HT1080 (cell line): ENCODE measurements at regions not wholly inside any gene's neighbourhood (a gene's known extent, or its start where the extent isn't known, plus 50 kb on each side); places are given as distances from the start of the nearest gene placed in this dataset.
A peak's percentile ranks its signal among the peaks of the same experiment; 100 is the strongest.

Experiments used
- DNase-seq: peaks from one replicate; pipeline ENCODE4 v3.0.0-alpha.2; 2015; ENCODE audit warnings: low read depth

DNA sequence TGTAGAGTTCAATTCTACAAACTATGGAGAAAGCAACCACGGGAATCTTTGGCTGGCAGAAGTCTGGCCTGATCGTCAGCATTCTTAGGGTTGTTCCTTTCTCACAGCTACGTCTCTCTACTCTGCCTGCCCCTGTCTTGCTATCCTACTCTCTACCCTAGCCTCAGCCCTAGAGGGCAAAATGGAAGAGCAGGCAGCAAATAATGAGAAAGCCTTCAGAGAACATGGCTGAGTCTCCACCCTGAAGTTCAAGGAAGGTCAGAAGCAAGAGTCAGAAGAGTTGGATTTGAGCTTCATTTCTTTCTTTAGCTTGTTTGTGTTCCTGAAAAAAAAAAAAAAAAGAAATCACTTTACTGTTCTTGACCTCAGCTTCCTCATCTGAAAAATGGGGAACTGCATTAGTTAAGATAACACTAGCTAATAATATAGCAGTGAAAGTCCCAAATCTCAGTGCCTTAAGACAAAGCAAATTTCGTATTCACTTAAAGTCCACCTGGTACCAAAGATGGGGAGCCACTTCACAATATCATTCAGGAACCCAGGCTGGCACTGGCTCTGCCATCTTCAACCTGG, 50.2 kb upstream of the CCND2 start:
- no peak for DNase-seq

DNA sequence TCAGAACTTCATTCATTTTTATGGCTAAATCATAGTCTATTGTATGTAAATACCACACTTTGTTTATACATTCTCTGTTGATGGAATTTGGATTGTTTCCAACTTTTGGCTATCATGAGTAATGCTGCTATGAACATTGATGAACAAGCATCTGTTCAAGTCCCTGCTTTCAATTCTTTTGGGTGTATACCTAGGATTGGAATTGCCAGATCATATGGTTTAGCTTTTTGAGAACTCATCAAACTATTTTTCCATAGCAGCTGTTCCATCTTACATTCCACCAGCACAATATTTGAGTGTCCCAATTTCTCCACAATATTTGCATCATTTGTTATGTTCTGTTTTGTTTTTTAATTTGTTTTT, 52.3 kb upstream of the CCND2 start:
- no peak for DNase-seq

DNA sequence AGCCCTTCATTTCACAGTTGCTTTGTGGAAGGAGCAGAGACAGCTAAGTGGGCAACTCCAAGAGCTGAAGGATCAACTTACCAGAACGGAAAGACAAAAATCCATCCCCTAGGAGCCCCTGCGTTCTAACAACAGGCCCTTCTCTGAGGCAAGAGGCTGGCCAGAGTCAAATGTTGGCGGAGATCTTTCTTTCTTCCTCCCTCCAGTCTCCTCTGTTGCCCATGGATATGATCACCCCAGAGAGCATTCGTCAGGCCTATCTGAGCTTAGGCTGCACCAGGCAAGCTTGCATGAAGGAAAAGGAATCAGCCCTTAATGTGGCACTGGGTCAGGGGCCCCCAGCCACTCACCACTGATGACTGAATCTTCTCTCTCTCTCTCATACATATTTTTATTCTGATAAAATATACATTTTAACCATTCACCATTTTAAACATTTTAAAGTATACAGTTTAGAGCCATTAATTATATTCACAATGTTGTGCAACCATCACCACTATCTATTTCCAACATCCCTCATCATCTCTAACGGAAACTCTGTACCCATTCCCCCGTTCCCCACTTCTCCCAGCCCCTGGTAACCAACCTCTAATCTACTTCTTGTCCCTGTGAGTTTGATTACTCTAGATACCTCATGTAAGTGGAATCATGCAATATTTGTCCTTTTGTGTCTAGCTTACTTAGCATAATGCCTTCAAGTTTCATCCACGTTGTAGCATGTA, 52.9 kb upstream of the CCND2 start:
- no peak for DNase-seq

DNA sequence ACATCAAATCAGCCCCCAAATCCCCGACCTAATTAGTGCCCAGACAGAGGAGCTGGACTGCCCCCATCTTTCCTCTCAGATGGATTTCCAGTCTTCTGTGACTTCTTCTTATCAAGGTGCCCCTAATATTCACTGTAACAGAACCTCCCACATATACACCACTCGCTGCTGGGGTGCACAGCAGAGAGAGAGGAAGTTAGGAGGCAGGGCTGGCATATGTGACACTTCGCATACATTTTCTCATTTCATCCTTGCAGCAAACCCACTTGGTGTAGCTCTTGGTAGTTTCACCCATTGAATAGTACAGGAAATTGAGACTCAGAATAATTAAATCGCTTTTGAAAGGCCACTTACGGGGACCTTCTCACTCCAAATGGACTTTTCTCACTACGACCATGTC, 56.5 kb upstream of the CCND2 start:
- no peak for DNase-seq

DNA sequence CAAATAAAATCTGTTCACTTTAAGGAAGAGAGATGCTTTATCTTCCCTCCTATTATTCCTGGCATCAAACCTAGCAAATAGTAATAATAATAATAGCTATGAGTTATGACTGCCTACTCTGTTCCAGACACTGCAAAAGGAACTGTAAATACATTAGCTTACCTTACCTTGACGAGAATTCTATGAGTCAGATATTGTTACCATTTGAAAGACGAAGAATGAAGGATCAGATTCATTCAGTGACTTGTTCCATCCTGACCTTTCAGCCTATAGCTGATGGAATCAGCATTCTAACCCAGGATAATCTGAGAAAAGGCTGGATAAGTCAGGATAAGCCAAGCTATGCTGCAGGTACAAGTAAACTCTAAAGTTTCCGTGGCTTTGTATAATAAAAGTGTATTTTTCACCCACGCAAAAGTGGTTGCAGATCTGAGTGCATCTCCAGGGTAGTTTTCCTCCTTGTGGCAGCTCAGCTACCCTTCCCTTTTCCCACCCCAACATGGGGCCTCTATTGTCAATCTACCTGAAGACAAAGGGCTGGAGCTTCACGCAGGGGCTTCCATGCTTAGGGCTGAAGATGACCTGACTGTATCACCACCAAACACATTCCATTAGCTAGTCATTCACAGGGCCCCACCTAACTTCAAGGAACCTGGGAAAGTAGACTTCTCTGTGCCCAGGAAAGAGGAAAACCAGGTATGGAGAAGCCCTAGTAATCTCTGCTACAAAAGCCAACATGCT, 57.2 kb upstream of the CCND2 start:
- DNase-seq = no peak

DNA sequence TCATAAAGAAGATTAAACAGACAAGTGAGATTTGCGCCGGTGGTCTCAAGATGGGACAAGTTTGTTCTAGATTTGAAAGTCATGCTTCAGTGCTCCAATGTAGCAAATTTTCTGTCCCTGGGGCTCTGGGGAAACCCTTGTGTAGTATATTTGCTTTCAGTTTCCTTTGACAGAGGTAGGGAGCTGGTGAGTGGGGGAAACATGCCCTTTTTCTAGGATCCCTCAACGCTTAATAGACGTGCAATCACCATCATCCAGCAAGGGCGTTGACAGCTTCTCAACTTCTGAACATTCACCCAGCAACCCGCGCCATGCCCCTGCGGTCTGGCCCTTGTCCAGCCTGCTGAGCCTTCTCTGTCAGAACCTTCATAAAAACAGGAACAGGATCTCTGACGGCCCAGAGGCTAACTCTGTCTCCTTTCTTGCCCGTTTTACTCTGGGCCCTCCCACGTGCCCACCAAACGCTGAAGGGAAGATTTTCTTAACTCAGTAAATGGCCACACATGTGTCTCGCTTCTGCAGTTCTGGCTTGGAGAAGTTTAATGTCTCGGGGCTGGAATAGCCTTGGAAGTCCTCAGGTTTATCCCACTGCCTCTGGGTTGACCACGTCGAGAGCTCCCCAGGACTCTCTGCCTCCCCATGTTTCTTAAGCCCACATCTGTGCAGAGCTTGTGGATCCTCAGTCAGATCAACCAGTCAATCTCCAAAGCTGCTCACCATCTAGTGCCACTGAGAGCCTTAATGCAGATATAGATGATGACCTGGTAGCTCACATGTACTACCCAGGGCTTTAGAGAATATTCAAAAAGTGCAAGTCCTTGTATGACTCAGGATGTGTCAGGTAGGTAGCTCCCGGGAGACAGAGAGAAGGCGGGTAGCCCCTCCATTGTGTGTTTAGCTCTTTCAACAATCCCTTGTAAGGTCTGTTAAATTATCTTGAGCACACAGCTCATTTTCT, 58.1 kb upstream of the CCND2 start:
- DNase-seq = peak; percentile 39

DNA sequence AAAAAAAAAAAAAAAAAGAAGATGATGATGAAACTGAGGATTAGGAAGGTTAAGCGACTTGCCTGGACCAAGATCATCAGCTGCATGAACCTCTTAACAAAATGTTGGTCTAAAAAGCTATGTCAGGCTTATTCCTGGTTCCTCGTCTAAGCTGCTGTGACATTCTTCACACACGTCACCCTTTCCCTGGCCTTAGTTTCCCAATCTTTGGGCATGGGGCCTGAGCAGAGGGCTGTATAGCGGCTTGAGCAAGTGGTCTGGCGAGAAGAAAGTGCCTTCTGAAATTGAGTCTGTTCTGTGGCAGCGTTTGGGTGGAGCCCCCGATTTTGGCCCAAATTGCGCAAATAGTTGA, 58.7 kb upstream of the CCND2 start:
- DNase-seq = no peak

DNA sequence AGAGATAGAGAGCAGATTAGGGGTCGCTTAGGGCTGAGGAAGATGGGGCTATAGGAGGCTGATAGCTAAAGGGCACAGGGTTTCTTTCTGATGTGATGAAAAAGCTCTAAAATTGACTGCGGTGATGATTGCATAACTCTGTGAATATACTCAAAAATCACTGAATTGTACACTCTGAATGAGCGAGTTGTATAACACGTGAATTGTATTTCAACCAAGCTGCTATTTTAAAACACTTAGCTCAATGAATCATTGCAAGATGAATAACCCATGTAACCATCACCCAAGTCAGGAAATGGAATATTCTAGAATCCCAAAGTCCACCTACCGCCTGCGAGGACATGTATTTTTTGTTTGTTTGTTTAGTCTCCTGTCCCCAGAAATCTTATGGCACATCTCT, 60.1 kb upstream of the CCND2 start:
- DNase-seq = no peak

DNA sequence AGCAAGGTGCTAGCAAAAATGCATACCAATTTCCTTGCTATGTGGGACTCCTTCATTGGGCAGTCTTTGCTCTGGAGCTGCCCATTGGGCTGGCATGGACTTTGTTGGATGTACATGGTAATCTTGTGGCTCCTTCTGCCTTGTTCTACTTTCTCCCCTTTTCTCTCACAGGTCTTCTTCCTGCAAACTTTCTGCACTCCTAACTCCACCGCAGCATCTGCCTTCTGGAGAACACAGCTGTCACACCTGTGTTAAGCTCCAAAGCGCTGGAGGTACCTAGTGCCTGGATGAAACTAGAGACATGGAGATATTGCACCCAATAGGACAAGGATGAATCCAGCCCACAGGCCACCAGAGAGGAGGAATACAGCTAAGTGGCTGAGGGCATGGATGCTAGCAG, 60.7 kb upstream of the CCND2 start:
- no peak for DNase-seq

DNA sequence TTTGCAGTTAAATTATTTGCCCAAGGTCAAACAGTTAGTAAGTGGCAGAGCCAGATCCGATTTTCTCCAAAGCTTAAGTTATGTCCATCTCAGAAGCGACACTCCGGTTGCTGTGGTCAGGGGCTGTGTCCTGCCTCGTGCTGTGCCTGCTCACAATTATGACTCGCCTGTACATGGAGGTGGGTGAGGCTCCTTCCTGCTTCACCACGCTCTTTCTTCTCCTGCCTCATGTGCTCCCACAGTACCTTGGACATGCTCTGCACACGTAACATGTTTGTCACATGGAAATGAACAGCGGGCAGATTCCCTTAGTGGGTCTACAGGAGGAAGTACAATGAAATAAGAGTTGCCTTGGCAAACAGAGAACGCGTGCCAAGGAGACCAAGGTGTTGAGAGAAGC, 62.2 kb upstream of the CCND2 start:
- no peak for DNase-seq

DNA sequence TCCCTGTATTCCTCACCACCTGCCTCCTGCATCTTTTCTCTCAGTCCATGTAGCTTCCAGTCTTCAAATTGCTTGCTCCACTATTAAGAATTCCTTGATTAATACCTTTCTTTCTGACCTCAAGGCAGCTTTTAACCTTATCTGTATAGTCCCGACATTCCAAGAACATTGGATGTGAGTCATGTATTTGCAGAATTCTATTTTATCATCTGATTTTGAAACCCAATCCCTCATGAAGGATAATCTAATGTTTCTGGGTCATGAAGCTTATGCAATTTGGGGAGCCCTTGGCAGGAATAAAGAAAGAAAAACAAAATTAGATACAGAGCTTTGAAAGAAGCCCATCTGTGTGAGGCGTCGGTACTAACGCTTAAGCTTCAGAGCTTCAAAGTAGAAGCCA, 63.4 kb upstream of the CCND2 start:
- no peak for DNase-seq

DNA sequence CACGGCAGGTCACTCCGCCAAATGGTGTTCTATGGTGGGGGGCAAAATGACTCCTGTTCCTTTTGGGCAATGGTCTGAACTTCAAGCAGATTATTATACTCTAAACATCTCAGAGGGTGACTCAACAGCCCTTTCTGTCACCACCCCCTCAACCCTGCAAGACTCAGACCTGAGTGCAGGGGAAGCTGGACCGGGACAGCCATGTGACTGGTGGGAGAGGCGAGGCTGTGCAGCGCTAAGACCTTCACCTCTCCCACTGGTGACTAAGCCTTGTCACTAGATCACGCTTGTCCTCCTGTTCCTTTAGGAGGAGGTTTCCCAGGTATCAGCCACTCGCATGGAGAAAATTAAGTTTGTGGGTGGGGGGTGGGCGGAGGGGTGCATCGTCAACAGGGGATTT, 67.1 kb upstream of the CCND2 start:
- DNase-seq = no peak

DNA sequence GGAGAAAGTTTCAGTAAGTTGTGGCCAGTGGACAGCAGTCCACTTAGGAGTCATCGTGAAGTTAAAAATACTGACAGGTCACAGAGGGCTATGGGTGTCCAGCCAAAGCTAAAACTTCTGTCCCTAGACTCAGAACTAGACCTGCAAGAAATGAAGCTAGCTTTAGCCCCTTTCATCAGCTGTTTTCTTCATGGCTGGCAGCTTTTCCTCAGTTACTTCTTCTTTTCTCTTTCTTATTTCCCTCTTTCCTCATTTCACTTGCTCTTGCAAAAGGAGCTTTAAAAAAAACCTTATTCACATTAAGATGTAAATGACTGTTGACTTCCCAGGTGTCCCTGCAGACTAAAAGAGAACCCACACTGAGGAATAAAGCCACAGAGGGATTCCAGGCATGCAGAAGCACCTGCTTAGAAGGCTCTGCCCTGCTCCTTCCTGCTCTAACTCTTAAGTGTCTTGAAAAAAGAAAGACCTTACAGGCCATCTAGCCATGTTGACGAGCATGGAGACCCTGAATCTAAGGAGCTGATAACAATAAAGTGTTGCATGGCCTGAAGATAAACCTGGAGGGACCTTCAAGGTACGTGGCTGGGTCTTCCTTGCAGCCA, 69.7 kb upstream of the CCND2 start:
- DNase-seq = no peak

DNA sequence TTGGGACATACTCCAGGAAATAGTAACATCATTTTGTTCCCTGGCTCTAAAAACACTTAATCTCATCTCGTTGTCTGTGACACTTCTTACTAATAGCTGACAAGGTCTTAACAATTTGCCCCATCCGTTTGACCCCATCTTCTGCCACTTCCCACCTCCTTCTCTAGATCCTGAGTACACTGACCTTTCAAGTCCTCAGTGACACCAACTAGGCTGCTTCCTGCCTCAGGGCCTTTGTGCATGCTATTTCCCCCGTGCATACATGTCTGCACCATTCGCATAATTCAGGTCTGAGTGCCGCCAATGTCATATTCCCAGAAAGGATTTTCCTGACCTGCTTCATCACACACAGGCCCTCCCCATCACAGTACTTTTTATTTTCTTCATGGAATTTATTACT, 70.6 kb upstream of the CCND2 start:
- no peak for DNase-seq

DNA sequence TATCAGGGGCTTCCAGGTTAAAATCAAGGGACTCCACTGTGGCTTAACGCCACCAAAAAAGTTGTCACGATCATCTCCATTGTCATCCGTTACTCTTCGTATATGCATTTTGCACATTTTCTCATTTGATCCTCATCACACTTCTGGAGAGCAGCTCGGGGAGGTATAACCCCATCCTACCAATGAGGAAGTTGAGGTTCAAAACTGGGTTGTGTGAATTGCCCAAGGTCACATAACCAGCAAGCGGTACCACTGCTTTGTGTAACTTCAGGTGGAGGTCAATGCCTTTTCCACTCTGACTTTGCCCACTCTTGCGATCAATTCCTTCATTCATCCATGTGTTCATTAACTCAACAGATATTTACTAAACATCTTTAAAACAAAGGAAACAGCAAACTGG, 71.1 kb upstream of the CCND2 start:
- DNase-seq = no peak

DNA sequence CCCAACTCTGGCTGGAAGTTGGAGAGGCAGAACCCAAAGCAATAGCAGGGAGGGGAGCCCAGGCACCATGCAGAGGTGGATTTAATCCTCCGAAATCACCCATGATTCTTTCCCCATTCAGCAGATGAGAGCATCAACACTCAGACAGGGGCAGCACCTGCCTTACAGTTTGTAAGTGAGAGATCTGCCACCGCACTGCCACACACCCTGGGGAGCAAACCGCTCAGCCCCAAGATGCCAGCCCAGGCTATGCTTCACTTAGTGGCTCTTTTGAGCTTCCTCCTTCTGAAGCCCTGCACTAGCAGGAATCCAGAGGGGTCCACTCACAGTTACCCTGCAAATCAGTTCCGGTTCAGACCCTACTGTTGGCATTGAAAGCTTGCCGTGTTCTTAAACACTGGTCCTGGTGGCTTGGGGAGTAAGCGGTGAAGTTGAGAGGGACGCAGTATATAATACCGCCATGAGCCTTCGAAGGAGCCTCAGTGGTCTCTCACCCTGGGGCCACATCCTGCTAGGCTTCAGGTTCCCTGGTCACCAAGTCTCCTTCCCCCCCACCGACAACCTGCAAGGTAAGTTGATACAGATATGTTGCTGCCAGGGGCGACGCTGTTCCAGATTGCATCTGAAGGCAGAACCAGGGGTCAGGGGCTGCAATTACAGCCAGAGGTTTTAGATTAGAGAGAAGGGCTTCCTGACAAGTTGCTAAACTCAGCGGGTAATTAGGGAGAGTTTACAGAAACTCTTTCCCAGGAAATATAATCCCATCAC, 72.0 kb upstream of the CCND2 start:
- no peak for DNase-seq

DNA sequence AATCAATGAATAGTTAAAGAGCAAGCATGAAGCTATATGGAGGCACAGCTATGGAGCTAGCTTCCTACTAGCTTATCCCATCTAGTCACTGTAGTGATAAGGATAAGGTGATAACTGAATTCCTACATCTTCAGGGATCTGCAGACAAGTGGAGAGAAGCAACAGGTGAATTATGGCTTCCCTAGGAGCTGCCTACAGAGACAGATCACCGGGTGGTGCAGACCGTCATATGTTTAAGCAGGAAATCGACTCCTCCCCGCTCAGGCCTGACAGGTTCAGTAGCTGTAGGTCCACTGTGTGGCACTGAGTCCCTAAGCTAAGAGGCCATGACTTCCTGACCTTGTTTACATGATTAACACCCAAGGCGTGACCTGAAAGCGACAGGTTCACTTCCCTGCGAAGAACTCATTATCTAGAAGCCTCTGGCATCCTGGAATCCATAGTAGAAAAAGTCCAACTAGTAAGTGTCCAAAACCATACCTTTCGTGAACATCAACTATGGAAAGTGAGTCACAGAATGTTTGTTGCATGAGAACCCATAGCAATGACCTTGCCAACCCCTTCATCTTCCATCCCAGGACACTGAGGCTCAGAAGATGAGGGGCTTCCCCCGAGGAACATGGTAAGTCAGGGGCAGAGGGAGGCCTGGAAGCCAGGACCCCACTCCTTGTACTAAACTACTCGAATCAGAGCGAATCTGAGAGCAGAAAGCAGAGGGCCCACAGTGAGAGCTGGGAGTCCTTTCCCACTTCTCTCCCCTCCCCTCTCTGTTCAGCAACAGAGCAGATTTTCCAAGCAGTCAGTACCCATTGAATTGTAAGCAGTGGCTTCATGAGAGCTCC, 75.4 kb upstream of the CCND2 start:
- no peak for DNase-seq

DNA sequence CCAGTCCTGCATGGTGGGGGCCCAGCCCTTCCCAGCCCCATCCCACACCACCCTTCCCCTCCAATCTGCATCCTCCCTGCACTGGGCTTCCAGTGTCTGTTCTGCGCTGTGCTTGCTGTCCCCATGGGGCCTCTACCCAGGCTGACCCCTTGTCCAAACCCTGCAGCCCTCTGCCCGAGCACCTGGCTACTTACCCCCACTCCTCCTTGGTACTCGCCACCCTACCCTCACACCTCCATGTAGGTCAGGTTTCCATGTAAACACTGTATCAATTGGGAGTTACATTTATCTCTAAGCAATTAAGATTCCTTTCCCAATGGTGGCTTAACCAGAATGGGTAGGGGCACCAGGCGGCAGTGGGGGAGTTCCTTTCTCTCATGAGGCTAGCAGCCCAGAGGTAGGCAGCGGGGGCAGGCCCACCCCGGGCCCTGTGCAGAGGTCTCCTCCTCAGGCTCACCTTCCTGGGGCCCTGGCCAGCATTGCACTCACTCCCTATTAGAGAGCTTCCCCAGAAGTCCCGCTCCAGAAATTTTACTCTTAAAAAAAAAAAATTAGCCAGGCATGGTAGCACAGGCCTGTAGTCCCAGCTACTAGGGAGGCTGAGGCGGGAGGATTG, 76.6 kb upstream of the CCND2 start:
- no peak for DNase-seq

DNA sequence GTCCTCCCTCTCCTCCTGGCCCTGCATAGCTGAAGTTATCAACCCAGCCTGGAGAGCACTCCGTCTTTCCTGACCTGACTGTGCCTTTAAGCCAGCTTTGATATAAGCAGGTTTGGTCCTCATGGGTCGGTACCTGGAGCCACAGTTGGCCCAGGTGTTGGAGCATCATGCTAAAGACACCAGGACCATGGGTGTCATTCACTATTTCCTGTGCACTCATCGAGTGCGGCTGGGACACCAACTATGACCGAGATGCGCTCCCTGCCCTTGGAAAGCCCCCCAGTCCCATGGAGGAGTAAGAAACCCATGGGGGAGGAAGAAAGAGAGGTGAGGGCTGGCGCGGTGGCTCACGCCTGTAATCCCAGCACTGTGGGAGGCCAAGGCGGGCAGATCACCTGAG, 78.9 kb upstream of the CCND2 start:
- no peak for DNase-seq
